ENCODE measurements at regions not wholly inside any gene's neighbourhood (a gene's known extent, or its start where the extent isn't known, plus 50 kb on each side); places are given as distances from the start of the nearest gene placed in this dataset.

DNA sequence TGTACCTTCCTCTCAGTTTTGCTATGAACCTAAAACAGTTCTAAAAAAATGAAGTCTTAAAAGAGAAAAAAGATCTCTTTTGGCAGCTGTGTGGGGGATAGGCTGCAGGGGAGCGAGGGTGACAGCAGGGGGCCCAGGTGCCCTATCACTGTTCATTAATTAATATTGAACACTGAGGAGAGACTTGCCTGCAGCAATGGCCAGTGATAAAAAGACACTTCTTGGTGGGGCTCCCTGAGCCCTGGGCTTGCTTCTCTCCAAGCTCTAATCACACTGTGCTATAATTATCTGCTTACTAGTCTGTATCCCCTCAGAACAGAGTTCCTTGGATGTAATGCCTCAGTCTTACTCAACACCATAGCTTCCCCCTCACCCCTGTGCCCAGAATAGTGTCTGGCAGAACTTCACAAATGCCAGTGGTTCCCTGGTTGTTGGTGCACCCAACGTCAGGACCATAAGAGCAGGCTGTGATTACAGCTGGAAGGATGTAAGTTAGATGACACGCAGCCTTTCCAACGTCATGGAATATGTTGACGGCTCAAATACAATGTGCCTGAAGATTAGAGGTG, 52.0 kb upstream of the IRX6 start:
- CTCF ChIA-PET: no interaction called here
- 26% methylated on average over 5 of the region's 5 CpGs for WGBS (ENCODE audit: low lambda C conversion rate)
- Histone ChIP-seq H3K9ac (no peak overlapping the region), H3K79me2 (ENCODE audit: insufficient read depth) (no peaks in the 10 kb centered on the region), H3K9me3 (no peaks in the 10 kb centered on the region), H3K4me1 (ENCODE audit: control insufficient read depth in 1 of 2, insufficient read depth in 2 of 2, low read depth in 1 of 2, low read length in 1 of 2) (peaks cover 0 to 6% of the 10 kb centered on the region in 2 experiments; a peak in 1 of 4 replicates), H3K27me3 (ENCODE audit: insufficient read depth) (no peaks in the 10 kb centered on the region), H3K36me3 (replicated peaks in 1 of 2; ENCODE audit: control insufficient read depth in 1 of 2, insufficient read depth in 2 of 2, low read length in 1 of 2) (no peaks in the 10 kb centered on the region), H3K4me3 (ENCODE audit: low read depth in 2 of 2, low read length in 1 of 2) (no peak overlapping the region), H4K20me1 (ENCODE audit: insufficient read depth) (no peaks in the 10 kb centered on the region), H3K9me2 (no peaks in the 10 kb centered on the region), H2AFZ (ENCODE audit: low read depth) (no peak overlapping the region), H3K27ac (ENCODE audit: low read depth in 2 of 2, low read length in 1 of 2) (no peak overlapping the region), H3K4me2 (no peak overlapping the region), H3F3A (replicated peaks; ENCODE audit: insufficient read depth) (no peaks in the 10 kb centered on the region)
- TF ChIP-seq ELF1 (IDR thresholded peaks at IDR 0.05) (no peak), POLR2AphosphoS5 (IDR thresholded peaks at IDR 0.05; ENCODE audit: low read depth, low read length) (no peak), TAF1 (IDR thresholded peaks at IDR 0.05; ENCODE audit: borderline replicate concordance, low read depth, low read length) (no peak), MEF2A (IDR thresholded peaks at IDR 0.05; ENCODE audit: borderline replicate concordance, low read depth) (no peak), YY1 (IDR thresholded peaks at IDR 0.05; ENCODE audit: low read depth) (no peak), NRF1 (IDR thresholded peaks at IDR 0.05; ENCODE audit: low read depth, low read length) (no peak), SMC3 (IDR thresholded peaks at IDR 0.05; ENCODE audit: low read depth, low read length) (no peak), FOSL2 (IDR thresholded peaks at IDR 0.05; ENCODE audit: borderline replicate concordance, low read depth) (no peak), MXI1 (IDR thresholded peaks at IDR 0.05; ENCODE audit: low read depth, low read length) (no peak), FOXM1 (IDR thresholded peaks at IDR 0.05; ENCODE audit: low read depth) (no peak), GABPA (IDR thresholded peaks at IDR 0.05; ENCODE audit: low read depth) (no peak), TEAD4 (IDR thresholded peaks at IDR 0.05; ENCODE audit: borderline replicate concordance, insufficient read depth) (no peak), RCOR1 (IDR thresholded peaks at IDR 0.05; ENCODE audit: low read length) (no peak)
- TF ChIP-seq, protein P1, sequence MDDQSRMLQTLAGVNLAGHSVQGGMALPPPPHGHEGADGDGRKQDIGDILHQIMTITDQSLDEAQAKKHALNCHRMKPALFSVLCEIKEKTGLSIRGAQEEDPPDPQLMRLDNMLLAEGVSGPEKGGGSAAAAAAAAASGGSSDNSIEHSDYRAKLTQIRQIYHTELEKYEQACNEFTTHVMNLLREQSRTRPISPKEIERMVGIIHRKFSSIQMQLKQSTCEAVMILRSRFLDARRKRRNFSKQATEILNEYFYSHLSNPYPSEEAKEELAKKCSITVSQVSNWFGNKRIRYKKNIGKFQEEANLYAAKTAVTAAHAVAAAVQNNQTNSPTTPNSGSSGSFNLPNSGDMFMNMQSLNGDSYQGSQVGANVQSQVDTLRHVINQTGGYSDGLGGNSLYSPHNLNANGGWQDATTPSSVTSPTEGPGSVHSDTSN (IDR thresholded peaks at IDR 0.05): no peak
- TF ChIP-seq, protein P2, sequence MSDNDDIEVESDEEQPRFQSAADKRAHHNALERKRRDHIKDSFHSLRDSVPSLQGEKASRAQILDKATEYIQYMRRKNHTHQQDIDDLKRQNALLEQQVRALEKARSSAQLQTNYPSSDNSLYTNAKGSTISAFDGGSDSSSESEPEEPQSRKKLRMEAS (IDR thresholded peaks at IDR 0.05; ENCODE audit: low read depth): no peak
- TF ChIP-seq, protein P3, sequence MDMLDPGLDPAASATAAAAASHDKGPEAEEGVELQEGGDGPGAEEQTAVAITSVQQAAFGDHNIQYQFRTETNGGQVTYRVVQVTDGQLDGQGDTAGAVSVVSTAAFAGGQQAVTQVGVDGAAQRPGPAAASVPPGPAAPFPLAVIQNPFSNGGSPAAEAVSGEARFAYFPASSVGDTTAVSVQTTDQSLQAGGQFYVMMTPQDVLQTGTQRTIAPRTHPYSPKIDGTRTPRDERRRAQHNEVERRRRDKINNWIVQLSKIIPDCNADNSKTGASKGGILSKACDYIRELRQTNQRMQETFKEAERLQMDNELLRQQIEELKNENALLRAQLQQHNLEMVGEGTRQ (IDR thresholded peaks at IDR 0.05; ENCODE audit: borderline replicate concordance, low read depth, low read length): no peak
- TF ChIP-seq, protein P4, sequence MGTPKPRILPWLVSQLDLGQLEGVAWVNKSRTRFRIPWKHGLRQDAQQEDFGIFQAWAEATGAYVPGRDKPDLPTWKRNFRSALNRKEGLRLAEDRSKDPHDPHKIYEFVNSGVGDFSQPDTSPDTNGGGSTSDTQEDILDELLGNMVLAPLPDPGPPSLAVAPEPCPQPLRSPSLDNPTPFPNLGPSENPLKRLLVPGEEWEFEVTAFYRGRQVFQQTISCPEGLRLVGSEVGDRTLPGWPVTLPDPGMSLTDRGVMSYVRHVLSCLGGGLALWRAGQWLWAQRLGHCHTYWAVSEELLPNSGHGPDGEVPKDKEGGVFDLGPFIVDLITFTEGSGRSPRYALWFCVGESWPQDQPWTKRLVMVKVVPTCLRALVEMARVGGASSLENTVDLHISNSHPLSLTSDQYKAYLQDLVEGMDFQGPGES (IDR thresholded peaks at IDR 0.05; ENCODE audit: low read depth, low read length): no peak
- TF ChIP-seq, protein P5, sequence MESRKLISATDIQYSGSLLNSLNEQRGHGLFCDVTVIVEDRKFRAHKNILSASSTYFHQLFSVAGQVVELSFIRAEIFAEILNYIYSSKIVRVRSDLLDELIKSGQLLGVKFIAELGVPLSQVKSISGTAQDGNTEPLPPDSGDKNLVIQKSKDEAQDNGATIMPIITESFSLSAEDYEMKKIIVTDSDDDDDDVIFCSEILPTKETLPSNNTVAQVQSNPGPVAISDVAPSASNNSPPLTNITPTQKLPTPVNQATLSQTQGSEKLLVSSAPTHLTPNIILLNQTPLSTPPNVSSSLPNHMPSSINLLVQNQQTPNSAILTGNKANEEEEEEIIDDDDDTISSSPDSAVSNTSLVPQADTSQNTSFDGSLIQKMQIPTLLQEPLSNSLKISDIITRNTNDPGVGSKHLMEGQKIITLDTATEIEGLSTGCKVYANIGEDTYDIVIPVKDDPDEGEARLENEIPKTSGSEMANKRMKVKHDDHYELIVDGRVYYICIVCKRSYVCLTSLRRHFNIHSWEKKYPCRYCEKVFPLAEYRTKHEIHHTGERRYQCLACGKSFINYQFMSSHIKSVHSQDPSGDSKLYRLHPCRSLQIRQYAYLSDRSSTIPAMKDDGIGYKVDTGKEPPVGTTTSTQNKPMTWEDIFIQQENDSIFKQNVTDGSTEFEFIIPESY (IDR thresholded peaks at IDR 0.05; ENCODE audit: borderline replicate concordance, low read depth): no peak
- TF ChIP-seq, protein P6, sequence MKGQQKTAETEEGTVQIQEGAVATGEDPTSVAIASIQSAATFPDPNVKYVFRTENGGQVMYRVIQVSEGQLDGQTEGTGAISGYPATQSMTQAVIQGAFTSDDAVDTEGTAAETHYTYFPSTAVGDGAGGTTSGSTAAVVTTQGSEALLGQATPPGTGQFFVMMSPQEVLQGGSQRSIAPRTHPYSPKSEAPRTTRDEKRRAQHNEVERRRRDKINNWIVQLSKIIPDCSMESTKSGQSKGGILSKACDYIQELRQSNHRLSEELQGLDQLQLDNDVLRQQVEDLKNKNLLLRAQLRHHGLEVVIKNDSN (IDR thresholded peaks at IDR 0.05; ENCODE audit: borderline replicate concordance, low read depth): no peak
- no peak for DNase-seq
- POLR2A ChIA-PET: no interaction called here

Data from SK-N-SH (cell line).